ENCODE measurements at regions not wholly inside any gene's neighbourhood (a gene's known extent, or its start where the extent isn't known, plus 50 kb on each side); places are given as distances from the start of the nearest gene placed in this dataset.
A peak's percentile ranks its signal among the peaks of the same experiment; 100 is the strongest.

DNA sequence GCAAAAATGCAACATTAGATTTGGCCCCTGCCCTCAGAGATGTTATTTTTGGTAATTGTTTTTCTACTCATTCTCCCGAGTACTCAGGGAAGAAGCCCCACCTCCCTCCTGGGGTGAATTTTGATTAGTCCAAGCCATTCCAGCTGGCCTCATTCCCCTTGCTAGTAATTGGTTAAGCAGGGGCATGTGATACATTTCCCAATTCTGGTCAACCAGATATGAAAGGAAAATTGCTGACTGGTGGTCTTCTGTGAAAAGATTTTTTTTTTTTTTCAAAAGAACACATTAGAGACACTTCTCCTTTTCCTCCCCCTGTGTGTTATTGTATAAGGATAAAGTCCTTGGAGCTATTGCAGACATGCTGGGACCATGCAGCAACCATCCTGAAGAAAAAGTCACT lies 71.1 kb upstream of the AKT3 start:
- ChIA-PET POLR2A (ENCODE audit: low non-redundant PET) (no interaction called here), CTCF (no interaction called here)
- DNase-seq (ENCODE audit: low spot score), result no peak
- H3K27ac ChIP-seq, result no peak overlapping the region
- no peak for TF ChIP-seq CTCF (conservative IDR thresholded peaks at IDR 0.05; ENCODE audit: low read depth)

- no peak for TF ChIP-seq CTCF (conservative IDR thresholded peaks at IDR 0.05; ENCODE audit: low read depth)
- ChIA-PET CTCF (interaction anchor here (0.5 kb wide), 1 partner anchor 161 kb away, joined by 3 read pairs; no protein-coding TSS in a partner anchor), POLR2A (ENCODE audit: low non-redundant PET) (no interaction called here)
- H3K27ac ChIP-seq, result no peak overlapping the region
- no peak for DNase-seq (ENCODE audit: low spot score)
These were observed 68.0 kb upstream of the AKT3 start for GRCh38 chr1:243917863-243918565.

DNA sequence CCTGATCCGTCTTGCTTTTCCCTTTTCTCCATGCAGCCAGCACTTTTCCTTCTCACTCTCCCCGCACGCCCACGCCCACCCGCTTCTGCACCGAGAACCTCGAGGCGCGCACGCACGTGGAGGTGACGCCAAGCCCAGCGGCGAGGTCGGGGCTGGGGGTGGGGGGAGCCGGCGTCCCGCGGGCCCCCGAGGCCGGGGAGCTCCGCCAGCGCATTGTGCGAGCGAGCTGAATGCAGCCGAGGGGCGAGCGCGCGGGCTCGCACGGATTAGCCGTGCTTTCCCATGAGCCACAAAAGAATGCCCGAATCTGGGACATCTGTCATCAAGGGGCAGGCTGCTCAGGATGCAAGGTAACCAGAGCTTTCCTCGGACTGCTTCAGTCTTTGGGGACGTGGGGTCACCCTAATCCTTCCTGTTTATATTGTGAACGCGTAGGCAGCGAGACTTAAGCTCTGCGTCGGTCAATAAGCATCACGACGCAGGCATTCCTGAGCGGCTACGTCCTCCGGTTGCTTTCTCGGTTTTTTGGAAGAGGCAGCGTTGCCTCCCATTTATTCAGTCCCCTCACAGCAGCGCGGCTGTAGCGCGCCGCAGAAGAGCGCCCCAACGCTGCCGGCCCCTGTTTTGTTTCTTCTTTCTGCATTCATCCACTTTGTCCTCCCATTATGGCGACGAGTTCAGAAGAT lies 67.3 kb upstream of the AKT3 start:
- ChIA-PET POLR2A (ENCODE audit: low non-redundant PET) (no interaction called here), CTCF (interaction anchor here (0.5 kb wide), 1 partner anchor 162 kb away, joined by 3 read pairs; no protein-coding TSS in a partner anchor)
- no peak overlapping the region for H3K27ac ChIP-seq
- peak; percentile 24; the same call in 1 of the 2 replicates for TF ChIP-seq CTCF (conservative IDR thresholded peaks at IDR 0.05; ENCODE audit: low read depth)
- DNase-seq (ENCODE audit: low spot score), result peak; percentile 52

GRCh38 chr1:243916160-243916559 lies 66.1 kb upstream of the AKT3 start:
- peak; percentile 19 for DNase-seq (ENCODE audit: low spot score)
- H3K27ac ChIP-seq, result no peak overlapping the region
- ChIA-PET POLR2A (ENCODE audit: low non-redundant PET) (no interaction called here), CTCF (interaction anchor here (0.9 kb wide), 1 partner anchor 167 kb away, joined by 3 read pairs; no protein-coding TSS in a partner anchor)
- no peak for TF ChIP-seq CTCF (conservative IDR thresholded peaks at IDR 0.05; ENCODE audit: low read depth)

- no peak overlapping the region for H3K27ac ChIP-seq
- TF ChIP-seq CTCF (conservative IDR thresholded peaks at IDR 0.05; ENCODE audit: low read depth), result no peak
- no peak for DNase-seq (ENCODE audit: low spot score)
- ChIA-PET CTCF (interaction anchor here (0.6 kb wide), 1 partner anchor 709 kb away, joined by 3 read pairs; no protein-coding TSS in a partner anchor), POLR2A (ENCODE audit: low non-redundant PET) (no interaction called here)
These were observed 62.3 kb upstream of the AKT3 start for GRCh38 chr1:243912347-243912746.

GRCh38 chr1:243910607-243911006 lies 60.6 kb upstream of the AKT3 start:
- POLR2A ChIA-PET (ENCODE audit: low non-redundant PET), result no interaction called here
- no peak for DNase-seq (ENCODE audit: low spot score)
- no peak overlapping the region for H3K27ac ChIP-seq
- CTCF ChIA-PET, result no interaction called here
- no peak for TF ChIP-seq CTCF (conservative IDR thresholded peaks at IDR 0.05; ENCODE audit: low read depth)
